Neural progenitor cell (in vitro differentiated cells): ENCODE measurements at regions not wholly inside any gene's neighbourhood (a gene's known extent, or its start where the extent isn't known, plus 50 kb on each side); places are given as distances from the start of the nearest gene placed in this dataset.

Experiments
- EZH2 ChIP-seq: fragments of 200-600 bp; sonication (generic); IDR thresholded peaks from 2 replicates; pipeline ENCODE4 v1.6.1; 2017; ENCODE audit warnings: antibody characterized with exemption, mild to moderate bottlenecking, moderate library complexity
- TF ChIP-seq, protein P1 (sequence below): fragments of 200-600 bp; sonication (generic); IDR thresholded peaks from 2 replicates; pipeline ENCODE4 v1.5.1; 2017; ENCODE audit warnings: antibody characterized with exemption, mild to moderate bottlenecking

- TF ChIP-seq, protein P1, sequence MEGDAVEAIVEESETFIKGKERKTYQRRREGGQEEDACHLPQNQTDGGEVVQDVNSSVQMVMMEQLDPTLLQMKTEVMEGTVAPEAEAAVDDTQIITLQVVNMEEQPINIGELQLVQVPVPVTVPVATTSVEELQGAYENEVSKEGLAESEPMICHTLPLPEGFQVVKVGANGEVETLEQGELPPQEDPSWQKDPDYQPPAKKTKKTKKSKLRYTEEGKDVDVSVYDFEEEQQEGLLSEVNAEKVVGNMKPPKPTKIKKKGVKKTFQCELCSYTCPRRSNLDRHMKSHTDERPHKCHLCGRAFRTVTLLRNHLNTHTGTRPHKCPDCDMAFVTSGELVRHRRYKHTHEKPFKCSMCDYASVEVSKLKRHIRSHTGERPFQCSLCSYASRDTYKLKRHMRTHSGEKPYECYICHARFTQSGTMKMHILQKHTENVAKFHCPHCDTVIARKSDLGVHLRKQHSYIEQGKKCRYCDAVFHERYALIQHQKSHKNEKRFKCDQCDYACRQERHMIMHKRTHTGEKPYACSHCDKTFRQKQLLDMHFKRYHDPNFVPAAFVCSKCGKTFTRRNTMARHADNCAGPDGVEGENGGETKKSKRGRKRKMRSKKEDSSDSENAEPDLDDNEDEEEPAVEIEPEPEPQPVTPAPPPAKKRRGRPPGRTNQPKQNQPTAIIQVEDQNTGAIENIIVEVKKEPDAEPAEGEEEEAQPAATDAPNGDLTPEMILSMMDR = no peak
- no peak for TF ChIP-seq EZH2
Observed at GRCh38 chr4:123777373-123777772, 380.8 kb downstream of the SPRY1 start.
